Sigmoid colon (tissue), 4 donors: ENCODE measurements at regions not wholly inside any gene's neighbourhood (a gene's known extent, or its start where the extent isn't known, plus 50 kb on each side); places are given as distances from the start of the nearest gene placed in this dataset.

ENCODE experiments used
- CTCF ChIP-seq, 4 experiments: fragments of 450-650 bp in 3 of 4; fragments of 200-600 bp in 1 of 4; IDR thresholded peaks; one replicate each; pipeline ENCODE4 v1.5.1; 2016 to 2019; ENCODE audit warnings: antibody characterized with exemption in 4 of 4, mild to moderate bottlenecking in 3 of 4, moderate library complexity in 2 of 4
- EP300 ChIP-seq, 4 donors: sonication (generic); formaldehyde crosslinking; IDR thresholded peaks; one replicate each; pipeline ENCODE4 v1.6.1; 2017; ENCODE audit warnings: antibody characterized with exemption in 4 of 4
- POLR2A ChIP-seq, 2 donors: fragments of 450-650 bp; IDR thresholded peaks; one replicate each; pipeline ENCODE4 v1.6.1; 2016; ENCODE audit warnings: antibody characterized with exemption in 2 of 2, mild to moderate bottlenecking in 2 of 2, moderate library complexity in 2 of 2
- POLR2AphosphoS5 ChIP-seq, 4 donors: sonication (generic); formaldehyde crosslinking; IDR thresholded peaks; one replicate each; pipeline ENCODE4 v1.6.1; 2017; ENCODE audit warnings: antibody characterized with exemption in 4 of 4

- TF ChIP-seq POLR2A (IDR thresholded peaks at IDR 0.05) (no peak), CTCF (IDR thresholded peaks at IDR 0.05) (no peak), POLR2AphosphoS5 (IDR thresholded peaks at IDR 0.05) (no peak), EP300 (IDR thresholded peaks at IDR 0.05) (no peak)
These were observed 88.3 kb upstream of the GRID2 start for GRCh38 chr4:92215476-92215875.
